Thoracic aorta (tissue), 2 donors: ENCODE measurements at regions not wholly inside any gene's neighbourhood (a gene's known extent, or its start where the extent isn't known, plus 50 kb on each side); places are given as distances from the start of the nearest gene placed in this dataset.

ENCODE experiments used
- ATAC-seq: fragments of 150-250 bp; one replicate; pipeline ENCODE4 v1.8.0; 2017; ENCODE audit warnings: low read depth; ENCODE audit not compliant: insufficient number of reproducible peaks, low FRiP score
- DNase-seq: peaks from one replicate; pipeline ENCODE4 v3.0.0-alpha.2; 2020; ENCODE audit warnings: low spot score
- H3K27ac ChIP-seq, 2 donors: fragments of 200-600 bp; sonication (generic); 1 replicate in 1 of 2; 2 replicates in 1 of 2; pipeline ENCODE4 v1.5.1; 2016; ENCODE audit warnings: mild to moderate bottlenecking in 2 of 2, moderate library complexity in 2 of 2
- H3K27me3 ChIP-seq: fragments of 200-600 bp; sonication (generic); replicated peaks from 2 replicates; pipeline ENCODE4 v1.6.0; 2016; ENCODE audit warnings: mild to moderate bottlenecking; ENCODE audit not compliant: insufficient read depth
- H3K36me3 ChIP-seq: fragments of 200-600 bp; sonication (generic); one replicate; pipeline ENCODE4 v1.5.1; 2016
- H3K4me1 ChIP-seq, 2 donors: fragments of 200-600 bp; sonication (generic); 1 replicate in 1 of 2; 2 replicates in 1 of 2; pipeline versions ENCODE4 v1.5.1 to v1.6.0; 2016; ENCODE audit warnings: low read depth in 2 of 2, mild to moderate bottlenecking in 1 of 2; ENCODE audit not compliant: control insufficient read depth in 1 of 2
- H3K4me3 ChIP-seq: fragments of 200-600 bp; sonication (generic); 2 replicates; pipeline ENCODE4 v1.5.1; 2016; ENCODE audit warnings: mild to moderate bottlenecking
- H3K9me3 ChIP-seq: fragments of 200-600 bp; sonication (generic); 2 replicates; pipeline ENCODE4 v1.5.1; 2016
- TF ChIP-seq, protein P1 (sequence below): fragments of 200-600 bp; sonication (generic); IDR thresholded peaks from one replicate; pipeline ENCODE4 v1.5.1; 2019; ENCODE audit warnings: antibody characterized with exemption

DNA sequence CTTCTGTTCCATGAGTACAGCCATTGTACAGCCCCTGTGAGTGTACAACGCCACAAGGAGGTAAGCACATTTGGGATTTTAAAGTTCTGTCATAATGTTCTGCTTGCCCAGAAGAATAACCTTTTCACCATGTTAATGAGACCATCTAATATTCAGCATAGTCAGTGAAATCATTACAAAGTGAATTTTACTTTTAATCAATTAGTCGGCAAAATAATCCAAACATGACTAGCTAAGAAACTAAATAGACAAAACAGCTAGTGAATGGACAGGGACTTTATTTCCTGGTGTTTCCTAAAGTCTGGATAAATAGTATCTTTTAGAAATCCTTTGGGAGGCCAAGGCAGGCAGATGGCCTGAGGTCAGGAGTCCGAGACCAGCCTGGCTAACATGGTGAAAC lies 69.0 kb upstream of the NRSN1 start:
- H3K4me1 ChIP-seq: no peaks in the 10 kb centered on the region
- H3K27ac ChIP-seq: no peak overlapping the region
- ATAC-seq: no peak
- TF ChIP-seq, protein P1, sequence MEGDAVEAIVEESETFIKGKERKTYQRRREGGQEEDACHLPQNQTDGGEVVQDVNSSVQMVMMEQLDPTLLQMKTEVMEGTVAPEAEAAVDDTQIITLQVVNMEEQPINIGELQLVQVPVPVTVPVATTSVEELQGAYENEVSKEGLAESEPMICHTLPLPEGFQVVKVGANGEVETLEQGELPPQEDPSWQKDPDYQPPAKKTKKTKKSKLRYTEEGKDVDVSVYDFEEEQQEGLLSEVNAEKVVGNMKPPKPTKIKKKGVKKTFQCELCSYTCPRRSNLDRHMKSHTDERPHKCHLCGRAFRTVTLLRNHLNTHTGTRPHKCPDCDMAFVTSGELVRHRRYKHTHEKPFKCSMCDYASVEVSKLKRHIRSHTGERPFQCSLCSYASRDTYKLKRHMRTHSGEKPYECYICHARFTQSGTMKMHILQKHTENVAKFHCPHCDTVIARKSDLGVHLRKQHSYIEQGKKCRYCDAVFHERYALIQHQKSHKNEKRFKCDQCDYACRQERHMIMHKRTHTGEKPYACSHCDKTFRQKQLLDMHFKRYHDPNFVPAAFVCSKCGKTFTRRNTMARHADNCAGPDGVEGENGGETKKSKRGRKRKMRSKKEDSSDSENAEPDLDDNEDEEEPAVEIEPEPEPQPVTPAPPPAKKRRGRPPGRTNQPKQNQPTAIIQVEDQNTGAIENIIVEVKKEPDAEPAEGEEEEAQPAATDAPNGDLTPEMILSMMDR: no peak
- H3K27me3 ChIP-seq: no peaks in the 10 kb centered on the region
- H3K4me3 ChIP-seq: no peak overlapping the region
- H3K36me3 ChIP-seq: no peaks in the 10 kb centered on the region
- DNase-seq: no peak
- no peaks in the 10 kb centered on the region for H3K9me3 ChIP-seq

DNA sequence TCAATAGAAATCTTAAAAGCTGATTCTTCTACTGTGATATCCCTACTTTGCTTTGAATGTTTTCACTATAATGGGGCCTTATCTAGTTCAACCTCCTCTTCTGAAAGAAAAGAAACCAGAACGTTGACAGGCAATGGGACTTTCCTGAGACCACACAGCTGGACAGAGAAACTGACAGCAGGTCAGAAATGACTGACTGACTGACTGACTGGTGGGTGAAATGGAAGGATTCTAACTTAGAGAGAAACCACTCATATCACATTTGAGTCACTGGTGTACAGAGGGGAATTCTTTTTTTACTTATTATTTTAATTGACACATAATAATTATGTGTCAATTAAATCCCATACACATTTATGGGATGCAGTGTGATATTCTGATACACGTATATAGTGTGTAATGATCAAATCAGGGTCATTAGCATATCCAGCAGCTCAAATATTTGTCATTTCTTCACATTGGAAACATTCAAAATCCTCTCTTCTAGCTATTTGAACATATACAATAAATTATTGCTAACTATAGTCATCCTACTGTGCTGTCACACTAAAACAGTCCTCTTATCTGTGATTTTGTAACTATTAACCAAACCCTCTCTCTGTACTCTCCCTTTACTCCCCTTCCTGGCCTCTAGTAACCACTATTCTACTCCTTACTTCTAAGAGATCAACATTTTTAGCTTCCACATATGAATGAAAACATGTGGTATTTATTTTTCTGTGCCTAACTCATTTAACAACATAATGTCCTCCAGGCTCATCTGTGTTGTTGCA lies 64.8 kb upstream of the NRSN1 start:
- H3K27ac ChIP-seq: no peak overlapping the region
- no peaks in the 10 kb centered on the region for H3K36me3 ChIP-seq
- H3K4me3 ChIP-seq: no peak overlapping the region
- no peaks in the 10 kb centered on the region for H3K9me3 ChIP-seq
- H3K4me1 ChIP-seq: peaks cover 0 to 7% of the 10 kb centered on the region in 2 donors
- ATAC-seq: no peak
- DNase-seq: no peak
- TF ChIP-seq, protein P1: no peak
- no peaks in the 10 kb centered on the region for H3K27me3 ChIP-seq

DNA sequence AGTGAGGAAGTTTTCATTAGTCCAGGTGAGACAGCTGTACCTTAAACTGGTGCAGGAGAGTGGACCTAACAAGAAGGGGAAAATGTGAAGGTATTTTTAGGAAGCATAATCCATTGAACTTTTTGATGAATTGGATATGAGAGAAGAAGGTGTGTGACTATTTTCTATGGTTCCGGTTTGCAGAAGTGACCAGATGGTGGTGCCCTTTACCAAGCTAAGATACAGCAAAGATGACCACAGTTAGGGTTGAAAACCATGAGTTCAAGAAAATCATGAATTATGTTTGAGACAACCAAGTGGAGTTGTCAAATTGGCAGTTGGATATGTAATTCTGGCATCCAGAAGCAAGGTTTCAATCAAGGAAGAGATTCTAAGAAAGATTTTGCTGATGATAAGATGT lies 61.9 kb upstream of the NRSN1 start:
- Histone ChIP-seq H3K27ac (no peak overlapping the region), H3K27me3 (no peaks in the 10 kb centered on the region), H3K4me1 (peaks cover 0 to 7% of the 10 kb centered on the region in 2 donors), H3K36me3 (no peaks in the 10 kb centered on the region), H3K9me3 (no peaks in the 10 kb centered on the region), H3K4me3 (no peak overlapping the region)
- no peak for ATAC-seq
- no peak for DNase-seq
- TF ChIP-seq, protein P1: no peak

DNA sequence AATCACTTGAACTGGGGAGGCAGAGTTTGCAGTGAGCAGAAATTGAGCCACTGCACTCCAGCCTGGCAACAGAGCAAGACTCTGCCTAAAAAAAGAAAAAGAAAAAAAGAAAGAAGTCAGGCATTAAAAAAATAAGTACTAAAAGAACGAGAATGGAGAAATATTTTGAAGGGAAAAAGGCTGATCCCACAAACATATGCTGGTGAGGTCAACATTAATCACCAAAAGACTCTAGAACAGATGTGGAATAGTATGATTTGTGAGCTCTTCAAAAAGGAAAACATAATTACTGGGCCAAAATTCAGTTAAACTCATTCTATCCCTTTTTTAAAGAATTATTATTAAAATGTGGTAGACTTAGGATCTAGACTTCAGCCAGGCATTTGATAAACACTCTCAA lies 61.2 kb upstream of the NRSN1 start:
- no peaks in the 10 kb centered on the region for H3K9me3 ChIP-seq
- H3K27me3 ChIP-seq: no peaks in the 10 kb centered on the region
- peak overlapping the region in 1 of 2 donors; percentile 1 for H3K27ac ChIP-seq
- H3K4me1 ChIP-seq: peaks cover 0 to 7% of the 10 kb centered on the region in 2 donors
- ATAC-seq (no peak), DNase-seq (no peak)
- no peak overlapping the region for H3K4me3 ChIP-seq
- TF ChIP-seq, protein P1: no peak
- H3K36me3 ChIP-seq: no peaks in the 10 kb centered on the region

DNA sequence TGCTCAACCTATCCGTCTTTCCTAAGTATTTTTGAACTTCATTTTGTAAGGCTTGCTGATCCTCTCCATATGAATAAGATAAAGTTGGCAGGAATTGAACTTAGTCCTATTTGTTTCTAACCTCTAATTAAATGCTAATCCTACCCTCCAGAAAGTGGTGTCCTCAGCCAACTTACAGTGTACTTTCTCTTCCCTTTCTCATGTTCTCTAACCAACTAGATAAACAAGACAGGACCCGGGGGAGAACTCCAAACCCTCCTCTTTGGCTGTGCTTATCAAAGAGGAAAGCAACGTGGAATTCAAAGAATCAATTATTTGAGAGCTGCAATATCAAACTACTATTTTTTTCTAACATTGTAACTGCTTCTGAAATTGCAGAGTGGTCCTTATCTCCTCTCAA lies 56.5 kb upstream of the NRSN1 start:
- no peak overlapping the region for H3K27ac ChIP-seq
- H3K9me3 ChIP-seq: no peaks in the 10 kb centered on the region

More for the DNA sequence above, 56.5 kb upstream of the NRSN1 start:
- ATAC-seq (no peak), DNase-seq (no peak)
- TF ChIP-seq, protein P1: no peak
- no peaks in the 10 kb centered on the region for H3K27me3 ChIP-seq
- H3K4me3 ChIP-seq: no peak overlapping the region
- H3K4me1 ChIP-seq: peaks cover 0 to 4% of the 10 kb centered on the region in 2 donors
- H3K36me3 ChIP-seq: no peaks in the 10 kb centered on the region
